Right lobe of liver (tissue), 6 donors: ENCODE measurements at regions not wholly inside any gene's neighbourhood (a gene's known extent, or its start where the extent isn't known, plus 50 kb on each side); places are given as distances from the start of the nearest gene placed in this dataset.

Experiments used
- ATAC-seq, 4 donors: fragments of 200-7000 bp; cut with Tn5 transposase; one replicate each; pipeline ENCODE4 v1.9.1; 2020; ENCODE audit warnings: mild to moderate bottlenecking in 4 of 4, moderate library complexity in 4 of 4
- DNase-seq, 3 donors: peaks; one replicate each; pipeline ENCODE4 v3.0.0-alpha.2; 2020
- H3K27ac ChIP-seq, 3 donors: fragments of 200-600 bp; one replicate each; pipeline ENCODE4 v1.8.0; 2022
- H3K27me3 ChIP-seq, 2 donors: fragments of 200-600 bp; one replicate each; pipeline ENCODE4 v1.8.0; 2022
- H3K36me3 ChIP-seq, 4 donors: fragments of 200-600 bp; sonication (generic) in 1 of 4; one replicate each; pipeline versions ENCODE4 v1.5.1 to v1.8.0; 2017 to 2022; ENCODE audit warnings: control low read depth in 1 of 4
- H3K4me1 ChIP-seq, 4 donors: fragments of 200-600 bp; sonication (generic) in 1 of 4; one replicate each; pipeline versions ENCODE4 v1.5.1 to v1.8.0; 2017 to 2022; ENCODE audit warnings: control low read depth in 1 of 4
- H3K4me3 ChIP-seq, 3 donors: fragments of 200-600 bp; one replicate each; pipeline ENCODE4 v1.8.0; 2022
- H3K9me3 ChIP-seq, 4 donors: fragments of 200-600 bp; sonication (generic) in 1 of 4; one replicate each; pipeline versions ENCODE4 v1.5.1 to v1.8.0; 2017 to 2022; ENCODE audit warnings: control low read depth in 1 of 4
- POLR2A ChIP-seq: fragments of 450-650 bp; IDR thresholded peaks from one replicate; pipeline ENCODE4 v1.6.1; 2017; ENCODE audit warnings: antibody characterized with exemption, mild to moderate bottlenecking
- WGBS: methylation state at CpG from one replicate; pipeline ENCODE4 v1.1.6; 2018; ENCODE audit warnings: low coverage, low lambda C conversion rate; ENCODE audit not compliant: insufficient coverage; ENCODE audit errors: missing lambda C conversion rate; 5-methylcytosine and 5-hydroxymethylcytosine counted together
- intact Hi-C, 2 donors: fragments of 100-400 bp; cut with DNase I; formaldehyde crosslinking; loops; one replicate each; pipeline versions ENCODE4 v1.11.2 to v1.14.1; 2022
- TF ChIP-seq, protein P1 (sequence below), 4 donors: fragments of 200-600 bp in 3 of 4; fragments of 450-650 bp in 1 of 4; IDR thresholded peaks; one replicate each; pipeline versions ENCODE4 v1.5.1 to v1.8.0; 2016 to 2022; ENCODE audit warnings: antibody characterized with exemption in 4 of 4, mild to moderate bottlenecking in 2 of 4
- donor health status: DM: no; HTN: yes; CAD: no.
- donor health status: DM: no; HTN: no; CAD: no.
- donor health status: DM: no; HTN: no; CAD: no.
- donor health status: DM: no; HTN: yes; CAD: no.
- donor health status: DM: no; HTN: yes; CAD: no.

DNA sequence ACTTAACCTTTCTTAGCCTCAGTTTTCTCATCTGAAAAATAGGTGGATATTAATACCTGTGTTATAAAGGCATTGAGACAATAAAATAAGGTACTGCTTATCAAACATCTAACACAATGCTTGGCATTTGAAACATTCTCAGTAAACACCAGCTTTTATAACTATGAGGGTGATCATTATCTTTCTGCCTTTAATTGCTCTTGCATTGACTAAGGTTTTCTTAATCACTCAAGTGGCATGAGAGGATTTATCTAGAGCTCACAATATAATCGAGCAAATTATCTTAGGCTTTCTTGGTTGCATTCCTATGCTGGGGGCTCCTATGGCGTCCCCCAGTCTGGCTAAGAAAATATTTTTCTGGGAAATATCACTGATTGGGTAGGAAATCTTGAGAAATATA lies 716.4 kb upstream of the MARCKS start:
- TF ChIP-seq, protein P1, sequence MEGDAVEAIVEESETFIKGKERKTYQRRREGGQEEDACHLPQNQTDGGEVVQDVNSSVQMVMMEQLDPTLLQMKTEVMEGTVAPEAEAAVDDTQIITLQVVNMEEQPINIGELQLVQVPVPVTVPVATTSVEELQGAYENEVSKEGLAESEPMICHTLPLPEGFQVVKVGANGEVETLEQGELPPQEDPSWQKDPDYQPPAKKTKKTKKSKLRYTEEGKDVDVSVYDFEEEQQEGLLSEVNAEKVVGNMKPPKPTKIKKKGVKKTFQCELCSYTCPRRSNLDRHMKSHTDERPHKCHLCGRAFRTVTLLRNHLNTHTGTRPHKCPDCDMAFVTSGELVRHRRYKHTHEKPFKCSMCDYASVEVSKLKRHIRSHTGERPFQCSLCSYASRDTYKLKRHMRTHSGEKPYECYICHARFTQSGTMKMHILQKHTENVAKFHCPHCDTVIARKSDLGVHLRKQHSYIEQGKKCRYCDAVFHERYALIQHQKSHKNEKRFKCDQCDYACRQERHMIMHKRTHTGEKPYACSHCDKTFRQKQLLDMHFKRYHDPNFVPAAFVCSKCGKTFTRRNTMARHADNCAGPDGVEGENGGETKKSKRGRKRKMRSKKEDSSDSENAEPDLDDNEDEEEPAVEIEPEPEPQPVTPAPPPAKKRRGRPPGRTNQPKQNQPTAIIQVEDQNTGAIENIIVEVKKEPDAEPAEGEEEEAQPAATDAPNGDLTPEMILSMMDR (IDR thresholded peaks at IDR 0.05), result no peak
- TF ChIP-seq POLR2A, result no peak
- H3K4me1 ChIP-seq, result no peaks in the 10 kb centered on the region
- intact Hi-C loops, result no loop called here
- no peak overlapping the region for H3K4me3 ChIP-seq
- no peaks in the 10 kb centered on the region for H3K9me3 ChIP-seq
- DNase-seq (no peak), ATAC-seq (no peak)
- WGBS, result 27% methylated on average over 2 of the region's 2 CpGs
- no peaks in the 10 kb centered on the region for H3K36me3 ChIP-seq
- no peaks in the 10 kb centered on the region for H3K27me3 ChIP-seq
- no peak overlapping the region for H3K27ac ChIP-seq

DNA sequence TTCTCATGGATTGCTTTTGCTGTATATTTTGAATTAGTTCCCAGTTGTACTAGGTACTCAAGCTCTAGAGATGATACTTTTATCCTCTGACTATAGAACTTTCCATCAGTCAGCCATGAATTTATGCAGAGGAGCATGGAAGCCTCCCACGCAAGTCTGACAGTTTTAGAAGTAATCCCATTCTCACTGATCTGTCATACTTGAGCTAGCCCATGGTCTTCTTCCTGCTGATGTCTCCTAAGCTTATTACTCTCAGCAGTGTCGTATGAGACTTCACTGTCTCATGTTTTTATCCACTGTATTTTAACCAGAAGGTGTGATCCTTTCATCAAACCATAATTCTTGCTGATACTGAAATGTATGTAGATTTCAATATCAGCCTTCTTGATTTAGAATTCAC lies 715.2 kb upstream of the MARCKS start:
- H3K27ac ChIP-seq, result no peak overlapping the region
- WGBS, result 52% methylated on average over 2 of the region's 2 CpGs
- no peaks in the 10 kb centered on the region for H3K27me3 ChIP-seq
- H3K9me3 ChIP-seq, result no peaks in the 10 kb centered on the region
- intact Hi-C loops, result no loop called here
- DNase-seq, result no peak
- TF ChIP-seq, protein P1 (IDR thresholded peaks at IDR 0.05), result no peak
- no peak for TF ChIP-seq POLR2A
- no peaks in the 10 kb centered on the region for H3K36me3 ChIP-seq
- no peak for ATAC-seq
- H3K4me1 ChIP-seq, result no peaks in the 10 kb centered on the region
- no peak overlapping the region for H3K4me3 ChIP-seq

DNA sequence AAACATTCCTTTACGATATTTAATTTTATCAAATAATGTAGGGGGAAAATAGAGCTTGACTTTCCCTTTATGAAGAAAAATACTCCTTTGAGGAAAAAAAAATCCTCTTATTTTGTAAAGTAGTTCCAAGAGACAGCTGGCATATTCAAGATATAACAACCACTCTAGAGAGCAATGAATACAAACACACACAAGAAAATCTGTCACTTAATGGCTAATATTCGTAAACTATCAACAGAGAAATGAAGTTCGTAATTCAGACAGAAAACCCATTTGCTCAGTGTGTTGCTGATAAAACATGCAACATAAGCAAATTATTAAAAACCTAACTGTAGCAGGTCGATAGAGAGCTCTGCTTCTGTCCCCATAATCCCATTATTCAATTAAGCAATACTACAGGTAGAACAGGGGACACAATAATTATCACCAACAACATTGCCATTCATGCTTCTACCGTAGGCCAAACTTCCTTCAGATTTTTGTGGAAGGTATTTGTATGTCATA lies 714.4 kb upstream of the MARCKS start:
- Histone ChIP-seq H3K4me3 (no peak overlapping the region), H3K27ac (no peak overlapping the region), H3K36me3 (no peaks in the 10 kb centered on the region), H3K9me3 (no peaks in the 10 kb centered on the region), H3K4me1 (no peaks in the 10 kb centered on the region), H3K27me3 (no peaks in the 10 kb centered on the region)
- ATAC-seq (no peak), DNase-seq (no peak)
- TF ChIP-seq, protein P1 (IDR thresholded peaks at IDR 0.05), result no peak
- TF ChIP-seq POLR2A, result no peak
- intact Hi-C loops, result no loop called here
- WGBS, result 45% methylated on average over 5 of the region's 5 CpGs

DNA sequence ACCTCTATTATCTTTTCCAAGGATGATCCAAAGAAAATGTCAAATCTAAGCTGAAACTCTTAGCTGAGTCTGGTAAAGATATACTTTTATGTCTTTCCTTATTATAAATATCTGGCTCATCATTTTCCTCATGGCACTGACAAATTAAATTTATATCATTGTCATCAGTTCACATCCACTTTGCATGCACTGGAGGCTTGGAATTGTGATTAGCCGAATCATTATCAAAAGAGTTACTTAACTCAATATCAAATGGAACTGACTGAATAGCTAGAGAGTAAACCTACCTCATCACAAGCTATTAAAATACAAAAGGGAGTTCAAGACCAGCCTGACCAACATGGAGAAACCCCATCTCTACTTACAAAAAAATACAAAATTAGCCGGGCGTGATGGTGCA lies 713.9 kb upstream of the MARCKS start:
- WGBS, result 88% methylated on average over 3 of the region's 3 CpGs

More for the DNA sequence above, 713.9 kb upstream of the MARCKS start:
- Histone ChIP-seq H3K9me3 (no peaks in the 10 kb centered on the region), H3K27me3 (no peaks in the 10 kb centered on the region), H3K4me1 (no peaks in the 10 kb centered on the region), H3K27ac (no peak overlapping the region), H3K36me3 (no peaks in the 10 kb centered on the region), H3K4me3 (no peak overlapping the region)
- no peak for DNase-seq
- intact Hi-C loops, result no loop called here
- TF ChIP-seq POLR2A, result no peak
- TF ChIP-seq, protein P1 (IDR thresholded peaks at IDR 0.05), result no peak
- no peak for ATAC-seq
